ENCODE measurements at regions not wholly inside any gene's neighbourhood (a gene's known extent, or its start where the extent isn't known, plus 50 kb on each side); places are given as distances from the start of the nearest gene placed in this dataset.

GRCh38 chr6:37758234-37758633, 60.6 kb upstream of the MDGA1 start (continued):
- TF ChIP-seq CHD7 (IDR thresholded peaks at IDR 0.05; ENCODE audit: insufficient replicate concordance, low read length), result no peak
- no peak for TF ChIP-seq SP1 (IDR thresholded peaks at IDR 0.05; ENCODE audit: low read depth, low read length)
- no peak for TF ChIP-seq SP2 (IDR thresholded peaks at IDR 0.05; ENCODE audit: low read length)
- TF ChIP-seq FOSL1 (IDR thresholded peaks at IDR 0.05; ENCODE audit: insufficient read depth, low read depth, low read length), result no peak
- TF ChIP-seq TBP (IDR thresholded peaks at IDR 0.05; ENCODE audit: low read depth, low read length), result no peak
- no peak for TF ChIP-seq SP4 (IDR thresholded peaks at IDR 0.05; ENCODE audit: low read length)
- no peak for TF ChIP-seq CTCF (IDR thresholded peaks at IDR 0.05; ENCODE audit: control extremely low read depth in 1 of 3, insufficient read depth in 1 of 3, low read depth in 1 of 3, low read length in 3 of 3)
- TF ChIP-seq GABPA (IDR thresholded peaks at IDR 0.05; ENCODE audit: borderline replicate concordance, insufficient read depth, low read length), result no peak
- no peak for TF ChIP-seq CEBPB (IDR thresholded peaks at IDR 0.05; ENCODE audit: low read depth, low read length)
